GM18507 (cell line): ENCODE measurements at regions not wholly inside any gene's neighbourhood (a gene's known extent, or its start where the extent isn't known, plus 50 kb on each side); places are given as distances from the start of the nearest gene placed in this dataset.
"Not testable (repeated sequence)": the region's sequence is repeated elsewhere in the genome, so short reads cannot be mapped to it uniquely, and the experiment has no call there.

Source experiments
- DNase-seq: peaks from one replicate; pipeline ENCODE4 v3.0.0; 2011; ENCODE audit warnings: low read depth; ENCODE audit not compliant: insufficient read length; ENCODE audit errors: extremely low spot score
- FAIRE-seq: peaks from 2 replicates; lab custom pipeline; 2011; peaks lifted over from hg19 to GRCh38; lab: Jason Lieb, UNC

- FAIRE-seq (no peak), DNase-seq (no peak)
These were observed 375.9 kb downstream of the NXPH1 start for GRCh38 chr7:8809320-8809719.

GRCh38 chr7:8817448-8818036, 384.1 kb downstream of the NXPH1 start:
- DNase-seq (no peak), FAIRE-seq (no peak)

DNA sequence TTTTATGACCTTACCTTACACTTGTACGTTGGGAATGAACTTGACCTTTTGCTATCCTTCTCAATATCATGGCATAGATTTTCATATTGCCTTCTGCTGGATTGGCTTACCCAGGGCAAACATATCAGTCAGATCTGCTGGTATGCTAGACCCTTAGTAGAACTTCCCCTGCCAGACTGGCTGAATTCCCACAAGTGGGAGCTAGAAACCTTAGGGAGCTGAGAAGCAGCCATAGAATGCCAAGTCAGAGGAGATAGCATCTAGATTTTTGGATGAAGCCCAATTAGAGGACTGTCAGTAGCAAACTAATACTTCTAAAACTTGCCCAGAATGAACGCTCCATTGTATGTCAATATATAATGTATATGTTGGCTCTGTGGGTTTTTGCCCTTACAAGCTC, 385.0 kb downstream of the NXPH1 start:
- no peak for DNase-seq
- FAIRE-seq, result no peak

DNA sequence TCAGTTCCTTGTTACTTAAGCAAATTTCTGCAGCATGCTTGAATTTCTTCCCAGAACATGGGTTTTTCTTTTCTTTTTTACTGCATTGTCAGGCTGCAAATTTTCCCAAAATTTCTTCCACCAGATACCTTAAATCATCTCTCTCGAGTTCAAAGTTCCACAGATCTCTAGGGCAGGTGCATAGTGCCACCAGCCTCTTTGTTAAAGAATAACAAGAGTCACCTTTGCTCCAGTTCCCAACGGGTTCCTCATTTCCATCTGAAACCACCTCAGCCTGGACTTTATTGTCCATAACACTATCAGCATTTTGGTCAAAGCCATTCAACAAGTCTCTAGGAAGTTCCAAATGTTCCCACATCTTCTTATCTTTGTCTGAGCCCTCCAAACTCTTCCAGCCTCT, 389.2 kb downstream of the NXPH1 start:
- FAIRE-seq (no peak), DNase-seq (no peak)

DNA sequence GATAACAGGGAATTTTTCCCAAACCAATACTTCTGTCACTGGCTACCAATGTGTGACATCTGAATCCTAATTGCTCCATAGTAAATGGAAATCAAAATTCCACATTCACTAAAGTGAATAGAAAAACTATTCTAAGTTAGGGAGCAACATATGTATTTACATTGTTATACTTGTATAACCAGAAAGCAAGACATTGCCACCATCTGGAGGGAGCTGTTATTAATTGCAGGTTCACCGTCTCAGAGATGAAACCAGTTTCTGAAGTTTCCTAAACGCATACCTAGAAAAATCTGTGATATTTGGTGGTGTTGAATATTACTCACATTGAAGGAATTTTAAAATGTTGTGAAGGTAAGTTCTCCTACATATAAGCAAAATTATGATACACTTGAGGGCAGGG, 390.1 kb downstream of the NXPH1 start:
- no peak for DNase-seq
- FAIRE-seq, result no peak

GRCh38 chr7:8827329-8827728, 393.9 kb downstream of the NXPH1 start:
- FAIRE-seq (no peak), DNase-seq (no peak)

DNA sequence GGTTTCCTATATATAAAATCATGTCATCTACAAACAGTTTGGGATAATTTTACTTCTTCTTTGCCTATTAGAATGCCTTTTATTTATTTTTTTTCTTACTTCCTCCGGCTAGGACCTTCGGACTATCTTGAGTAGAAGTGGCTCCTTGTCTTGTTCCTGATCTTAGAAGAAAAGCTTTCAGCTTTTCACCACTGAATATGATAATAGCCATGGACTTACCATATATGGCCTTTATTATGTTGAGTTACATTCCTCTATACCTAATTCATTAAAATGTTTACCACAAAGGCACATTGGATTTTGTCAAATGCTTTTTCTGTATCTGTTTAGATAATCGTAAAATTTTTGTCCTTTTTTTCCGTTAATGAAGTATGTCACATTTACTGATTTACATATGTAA, 395.7 kb downstream of the NXPH1 start:
- DNase-seq (no peak), FAIRE-seq (no peak)

GRCh38 chr7:8831376-8831775, 398.0 kb downstream of the NXPH1 start:
- FAIRE-seq (no peak), DNase-seq (no peak)

DNA sequence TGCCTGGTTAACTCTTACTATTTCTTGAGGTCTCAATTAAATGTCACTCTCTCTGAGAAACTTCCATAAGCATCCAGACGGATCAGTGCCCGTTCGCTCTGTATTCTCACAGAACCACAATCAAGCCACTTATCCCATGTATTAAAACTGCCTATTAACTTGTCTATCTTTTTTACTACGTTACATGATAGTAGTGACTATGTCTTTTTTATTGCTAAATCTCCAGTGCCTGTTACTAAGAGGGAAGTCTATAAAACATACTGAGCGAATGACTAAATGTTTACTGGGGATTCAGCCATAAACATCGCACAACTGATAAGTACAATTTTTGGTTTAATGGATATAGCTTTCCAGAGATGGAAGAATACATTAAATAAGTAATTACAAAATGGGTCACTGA, 399.9 kb downstream of the NXPH1 start:
- DNase-seq, result no peak

DNA sequence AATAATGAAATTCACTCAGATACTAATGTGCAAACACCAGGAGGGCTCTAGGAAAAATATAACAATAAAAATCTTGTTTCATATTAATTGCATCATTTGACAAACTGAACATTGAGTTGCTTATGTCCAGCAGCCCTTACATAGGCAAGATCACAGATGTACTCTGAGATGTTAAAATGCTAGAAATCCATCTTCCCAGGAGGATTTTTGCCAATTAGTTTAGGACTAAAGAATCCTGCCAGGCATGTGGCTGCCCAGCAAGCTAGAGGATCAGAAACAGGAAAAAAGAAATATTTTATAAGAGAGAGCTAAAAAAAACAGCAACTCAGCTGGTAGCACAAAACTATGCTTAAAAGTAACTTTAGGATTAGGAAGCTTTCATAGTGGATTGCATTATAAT, 407.8 kb downstream of the NXPH1 start:
- no peak for FAIRE-seq
- no peak for DNase-seq

More for the DNA sequence above, 399.9 kb downstream of the NXPH1 start:
- FAIRE-seq, result no peak

GRCh38 chr7:8871716-8872115, 438.3 kb downstream of the NXPH1 start:
- DNase-seq, result no peak

DNA sequence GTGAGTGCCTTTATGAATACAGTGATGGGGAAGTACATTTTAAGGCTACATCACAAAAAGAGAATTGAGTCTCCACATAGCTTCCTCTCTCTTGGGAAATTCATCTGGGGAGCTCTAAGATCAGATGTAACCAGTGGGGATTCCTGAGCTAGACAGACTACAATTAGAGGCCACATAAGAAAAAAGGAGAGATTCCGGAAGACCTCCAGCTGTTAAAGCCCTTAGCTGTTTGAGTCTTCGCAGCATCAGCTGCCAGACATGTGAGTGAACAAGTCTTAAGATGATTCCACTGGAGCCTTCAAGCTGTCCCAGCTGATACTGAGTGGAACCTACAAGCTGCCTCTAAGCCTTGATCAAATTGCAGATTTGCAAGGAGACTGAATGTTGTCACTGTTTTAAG, 448.5 kb downstream of the NXPH1 start:
- FAIRE-seq (no peak), DNase-seq (no peak)

More at GRCh38 chr7:8871716-8872115, 438.3 kb downstream of the NXPH1 start:
- FAIRE-seq, result no peak

GRCh38 chr7:8885480-8886000, 452.1 kb downstream of the NXPH1 start:
- FAIRE-seq (no peak), DNase-seq (no peak)

GRCh38 chr7:8890346-8890745, 456.9 kb downstream of the NXPH1 start:
- FAIRE-seq, DNase-seq: not testable (repeated sequence)

- FAIRE-seq (no peak), DNase-seq (no peak)
These were observed 460.4 kb downstream of the NXPH1 start for GRCh38 chr7:8893775-8894174.

- DNase-seq (no peak), FAIRE-seq (no peak)
These were observed 473.1 kb downstream of the NXPH1 start for GRCh38 chr7:8906396-8907075.

GRCh38 chr7:8908889-8909288, 475.5 kb downstream of the NXPH1 start:
- DNase-seq (no peak), FAIRE-seq (no peak)

DNA sequence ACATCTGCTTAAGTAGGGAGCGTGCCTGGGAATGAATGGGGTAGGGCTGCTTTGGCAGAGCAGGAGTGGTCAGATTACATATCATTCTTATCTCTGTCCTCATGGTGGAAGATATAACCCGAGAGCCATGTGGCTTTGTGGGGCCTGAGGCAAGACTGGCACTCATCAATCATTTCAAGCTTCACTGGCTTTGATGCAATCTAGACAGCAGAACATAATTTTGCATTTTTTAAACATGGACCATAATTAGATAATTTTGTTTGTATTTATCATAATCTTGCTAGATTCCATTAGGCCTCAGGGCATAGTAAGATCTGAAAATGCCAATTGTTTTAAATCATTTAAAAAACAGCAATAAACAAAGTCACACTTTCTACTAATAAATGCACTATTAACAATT, 480.3 kb downstream of the NXPH1 start:
- no peak for DNase-seq
- no peak for FAIRE-seq

DNA sequence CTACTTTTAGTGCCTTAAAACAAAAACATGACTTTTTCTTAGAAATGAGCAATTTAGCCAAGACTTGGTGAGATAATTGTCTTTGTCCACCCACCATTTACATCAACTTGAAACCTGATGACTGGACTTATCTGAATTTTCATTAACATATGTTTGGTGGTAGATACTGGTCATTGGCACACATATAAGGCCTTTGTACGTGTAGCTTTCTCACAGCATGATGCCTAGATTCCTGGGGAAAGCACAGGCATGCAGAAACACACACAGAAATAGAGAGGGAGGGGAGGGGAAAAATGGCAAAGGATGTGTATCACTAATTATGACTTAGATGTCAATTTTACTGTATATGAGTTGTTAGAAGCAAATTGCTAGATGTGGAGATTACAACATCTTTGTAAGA, 488.4 kb downstream of the NXPH1 start:
- FAIRE-seq (no peak), DNase-seq (no peak)

DNA sequence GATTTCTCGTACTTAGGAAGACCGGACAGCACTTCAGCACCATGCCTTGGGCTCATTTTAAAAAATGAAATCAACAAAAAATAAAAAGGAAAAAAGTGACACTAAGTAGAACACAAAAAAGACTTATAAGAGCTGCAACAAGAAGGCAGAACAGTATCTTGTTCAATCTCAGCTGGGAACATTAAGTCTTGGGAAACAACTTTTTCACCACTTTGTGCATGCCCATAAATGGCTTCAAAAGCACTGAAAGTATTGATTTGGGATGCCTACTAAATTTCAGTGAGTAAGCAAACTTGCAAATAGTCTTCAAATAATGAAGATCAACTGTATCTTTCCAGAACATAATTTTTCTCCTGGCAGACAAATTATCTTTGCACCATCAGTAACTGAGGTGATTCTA, 489.3 kb downstream of the NXPH1 start:
- DNase-seq (no peak), FAIRE-seq (no peak)

DNA sequence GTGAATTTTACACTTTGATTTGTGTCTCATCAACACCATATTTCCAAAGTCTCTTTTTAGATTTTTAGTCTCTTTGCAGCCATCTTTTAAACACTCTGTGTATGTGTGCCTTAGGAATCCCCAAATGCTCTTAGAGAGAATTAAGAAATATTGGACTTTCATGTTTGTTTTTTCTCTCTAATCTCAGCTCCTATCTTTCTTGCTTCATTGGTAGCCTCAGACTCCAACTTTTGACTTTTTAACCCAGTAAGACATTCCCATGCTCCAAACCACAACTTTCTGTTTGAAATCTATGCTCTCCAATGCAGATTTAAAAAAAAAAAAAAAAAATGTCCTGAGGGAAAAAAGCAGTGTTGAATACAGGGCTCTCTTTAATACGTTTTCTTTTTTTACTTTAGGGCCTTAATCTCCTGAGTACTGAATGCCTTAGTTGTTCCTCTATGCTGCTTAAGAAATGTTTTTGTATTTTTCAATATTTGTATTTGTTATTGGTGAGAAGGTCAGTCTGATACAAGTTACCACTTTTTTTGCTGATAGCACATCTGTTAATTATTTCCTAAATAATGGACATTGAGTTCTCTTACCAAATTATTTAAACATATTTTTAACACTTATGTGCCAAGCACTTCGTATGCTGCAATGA, 489.9 kb downstream of the NXPH1 start:
- no peak for DNase-seq
- FAIRE-seq, result no peak
